ENCODE measurements at regions not wholly inside any gene's neighbourhood (a gene's known extent, or its start where the extent isn't known, plus 50 kb on each side); places are given as distances from the start of the nearest gene placed in this dataset.

GRCh38 chr6:22069306-22069800 is 227.5 kb downstream of the PRL start:
- TF ChIP-seq ARNTL (CRISPR knock-in tag; IDR thresholded peaks at IDR 0.05; ENCODE audit: borderline replicate concordance, low read depth) (no peak), ZNF565 (CRISPR knock-in tag; conservative IDR thresholded peaks at IDR 0.05; ENCODE audit: low read depth) (no peak), TOX (CRISPR knock-in tag; IDR thresholded peaks at IDR 0.05; ENCODE audit: borderline replicate concordance) (no peak), ZC3H10 (CRISPR knock-in tag; IDR thresholded peaks at IDR 0.05) (no peak), SNAI2 (CRISPR knock-in tag; IDR thresholded peaks at IDR 0.05) (no peak), ZFP30 (CRISPR knock-in tag; IDR thresholded peaks at IDR 0.05) (no peak), ISL1 (CRISPR knock-in tag; IDR thresholded peaks at IDR 0.05) (no peak), GLIS3 (CRISPR knock-in tag; IDR thresholded peaks at IDR 0.05) (no peak), ZFP3 (CRISPR knock-in tag; IDR thresholded peaks at IDR 0.05) (no peak), TCF4 (CRISPR knock-in tag; IDR thresholded peaks at IDR 0.05; ENCODE audit: borderline replicate concordance) (no peak)
- TF ChIP-seq, protein P1, sequence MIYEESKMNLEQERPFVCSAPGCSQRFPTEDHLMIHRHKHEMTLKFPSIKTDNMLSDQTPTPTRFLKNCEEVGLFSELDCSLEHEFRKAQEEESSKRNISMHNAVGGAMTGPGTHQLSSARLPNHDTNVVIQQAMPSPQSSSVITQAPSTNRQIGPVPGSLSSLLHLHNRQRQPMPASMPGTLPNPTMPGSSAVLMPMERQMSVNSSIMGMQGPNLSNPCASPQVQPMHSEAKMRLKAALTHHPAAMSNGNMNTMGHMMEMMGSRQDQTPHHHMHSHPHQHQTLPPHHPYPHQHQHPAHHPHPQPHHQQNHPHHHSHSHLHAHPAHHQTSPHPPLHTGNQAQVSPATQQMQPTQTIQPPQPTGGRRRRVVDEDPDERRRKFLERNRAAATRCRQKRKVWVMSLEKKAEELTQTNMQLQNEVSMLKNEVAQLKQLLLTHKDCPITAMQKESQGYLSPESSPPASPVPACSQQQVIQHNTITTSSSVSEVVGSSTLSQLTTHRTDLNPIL (CRISPR knock-in tag; IDR thresholded peaks at IDR 0.05; ENCODE audit: low read depth), result no peak
